GM12891 (cell line): ENCODE measurements at regions not wholly inside any gene's neighbourhood (a gene's known extent, or its start where the extent isn't known, plus 50 kb on each side); places are given as distances from the start of the nearest gene placed in this dataset.

Source experiments
- POLR2A ChIP-seq: IDR thresholded peaks from 2 replicates; pipeline ENCODE4 v1.6.1; 2011; ENCODE audit warnings: low read depth, low read length, control low read depth
- POLR2AphosphoS5 ChIP-seq: IDR thresholded peaks from 2 replicates; pipeline ENCODE4 v1.6.1; 2011; ENCODE audit warnings: low read depth, low read length, control low read depth
- POU2F2 ChIP-seq: IDR thresholded peaks from 2 replicates; pipeline ENCODE4 v1.6.1; 2011; ENCODE audit warnings: low read depth, mild to moderate bottlenecking, control low read depth, low read length, moderate library complexity
- SPI1 ChIP-seq: IDR thresholded peaks from 2 replicates; pipeline ENCODE4 v1.6.1; 2011; ENCODE audit warnings: low read depth, low read length, control low read depth

- TF ChIP-seq POLR2AphosphoS5 (no peak), POLR2A (no peak), SPI1 (no peak), POU2F2 (no peak)
These were observed 571.2 kb upstream of the ZNF462 start for GRCh38 chr9:106291786-106292185.
